ENCODE measurements at regions not wholly inside any gene's neighbourhood (a gene's known extent, or its start where the extent isn't known, plus 50 kb on each side); places are given as distances from the start of the nearest gene placed in this dataset.

- DNase-seq (ENCODE audit: low spot score): no peak
Measured at GRCh38 chr2:128791120-128791984, 472.7 kb upstream of the HS6ST1 start.

GRCh38 chr2:128791985-128792320, 473.3 kb upstream of the HS6ST1 start:
- no peak for DNase-seq (ENCODE audit: low spot score)

DNA sequence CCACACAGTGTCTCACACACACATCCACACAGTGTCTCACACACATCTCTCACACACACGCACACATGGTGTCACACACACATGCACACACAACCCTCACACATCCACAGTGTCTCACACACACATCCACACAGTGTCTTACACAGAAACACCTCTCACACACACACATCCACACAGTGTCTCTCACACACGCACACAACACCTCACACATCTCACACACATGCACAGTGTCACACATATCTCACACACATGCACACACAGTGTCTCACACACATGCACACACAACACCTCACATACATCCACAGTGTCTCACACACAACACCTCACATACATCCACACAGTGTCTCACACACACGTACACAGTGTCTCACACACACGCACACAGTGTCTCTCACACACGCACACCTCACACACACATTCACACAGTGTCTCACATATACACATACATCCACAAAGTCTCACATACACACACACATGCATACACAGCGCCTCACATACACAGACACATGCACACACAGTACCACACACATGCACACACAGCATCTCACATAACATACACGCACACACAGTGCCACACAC, 473.9 kb upstream of the HS6ST1 start:
- DNase-seq (ENCODE audit: low spot score): no peak

DNA sequence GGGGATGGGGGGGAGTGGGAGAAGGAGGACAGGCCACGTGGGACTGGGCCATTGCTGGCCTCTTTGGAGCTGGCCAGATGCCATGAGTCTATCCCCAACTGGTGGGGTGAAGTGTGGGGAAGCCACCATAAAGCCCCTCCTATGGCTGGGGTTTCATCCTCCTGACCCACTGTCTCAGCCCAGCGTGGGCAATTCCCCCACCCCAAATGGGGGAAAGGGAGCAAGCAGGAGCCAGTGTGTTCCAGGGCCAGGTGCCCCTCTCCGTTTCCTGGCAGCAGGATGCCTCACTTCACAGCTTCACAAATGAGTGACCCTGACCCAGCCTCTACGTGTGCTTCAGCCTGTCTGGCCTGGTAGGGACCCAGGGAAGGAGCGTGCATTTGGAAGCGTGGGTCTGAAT, 474.7 kb upstream of the HS6ST1 start:
- no peak for DNase-seq (ENCODE audit: low spot score)

GRCh38 chr2:128794285-128794684, 475.6 kb upstream of the HS6ST1 start:
- DNase-seq (ENCODE audit: low spot score): no peak

DNA sequence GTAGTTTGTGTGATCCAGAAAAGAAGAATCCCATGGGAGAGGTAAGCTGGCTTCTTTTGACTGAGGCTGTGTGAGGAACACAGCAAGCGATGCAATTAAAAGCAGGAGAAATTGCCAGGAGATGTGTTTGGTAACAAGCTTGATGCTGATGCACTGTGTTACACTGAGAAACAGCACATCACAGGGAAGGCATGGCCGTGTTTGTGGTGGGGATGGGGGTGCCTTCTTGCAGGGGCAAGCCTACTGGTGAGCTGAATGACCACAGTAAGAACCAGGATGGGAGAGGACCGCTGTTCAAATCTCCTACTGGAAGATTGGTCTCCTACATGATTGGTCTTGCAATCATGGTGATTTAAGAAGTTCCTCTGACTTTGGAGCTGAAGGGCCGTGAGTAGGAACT, 477.7 kb upstream of the HS6ST1 start:
- no peak for DNase-seq (ENCODE audit: low spot score)

DNA sequence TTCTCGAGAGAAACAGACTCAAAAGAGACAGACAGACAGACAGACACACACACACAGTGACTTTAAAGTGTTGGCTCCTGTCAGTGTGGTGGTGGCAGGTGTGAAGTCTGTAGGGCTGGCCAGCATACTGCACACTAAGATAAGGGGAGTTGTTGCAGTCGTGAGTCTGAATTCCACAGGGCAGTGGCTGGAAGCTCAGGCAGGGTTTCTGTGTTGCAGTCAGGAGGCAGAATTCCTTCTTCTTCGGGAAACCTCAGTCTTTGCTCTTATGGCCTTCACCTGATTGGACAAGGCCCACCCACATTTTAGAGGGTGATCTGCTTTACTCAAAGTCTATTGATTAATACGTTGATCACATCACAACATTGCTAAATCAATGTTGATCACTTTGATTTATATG, 478.4 kb upstream of the HS6ST1 start:
- no peak for DNase-seq (ENCODE audit: low spot score)

- no peak for DNase-seq (ENCODE audit: low spot score)
Measured at GRCh38 chr2:128797533-128797932, 478.9 kb upstream of the HS6ST1 start.

DNA sequence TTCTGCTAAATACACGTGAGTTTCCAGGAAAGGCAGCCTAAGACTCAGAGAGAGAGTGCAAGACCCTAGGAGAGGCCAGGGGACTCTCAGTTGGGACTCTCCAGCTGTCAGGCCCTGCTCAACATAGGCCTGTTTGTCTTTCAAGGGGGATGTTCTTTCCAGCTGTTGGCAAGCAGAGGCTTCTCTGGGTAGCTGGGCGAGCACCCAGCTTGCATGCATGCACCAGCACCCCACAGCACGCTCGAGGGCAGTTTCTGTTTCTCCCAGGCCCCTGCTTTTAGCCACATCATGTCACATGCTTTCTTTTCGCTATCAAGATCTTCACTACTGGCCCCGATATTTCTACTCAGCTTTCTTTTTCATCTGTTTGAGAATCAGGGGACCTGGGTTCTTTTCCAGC, 479.3 kb upstream of the HS6ST1 start:
- no peak for DNase-seq (ENCODE audit: low spot score)

- no peak for DNase-seq (ENCODE audit: low spot score)
Measured at GRCh38 chr2:128798502-128799283, 480.0 kb upstream of the HS6ST1 start.

DNA sequence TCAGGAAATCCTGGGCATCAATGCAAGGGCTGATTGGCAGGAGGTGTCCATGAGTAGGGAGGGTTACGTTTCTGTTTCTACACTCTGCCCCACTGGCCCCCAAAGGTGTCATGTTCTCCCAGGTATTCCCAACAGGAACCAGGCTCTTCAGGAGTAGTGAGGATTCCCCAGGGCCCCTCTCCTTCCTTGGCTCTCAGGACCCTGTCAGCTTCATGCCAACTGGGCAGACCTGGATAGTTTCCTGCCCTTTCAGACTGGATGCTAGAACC, 480.6 kb upstream of the HS6ST1 start:
- DNase-seq (ENCODE audit: low spot score): no peak

GRCh38 chr2:128799730-128800129, 481.1 kb upstream of the HS6ST1 start:
- no peak for DNase-seq (ENCODE audit: low spot score)

DNA sequence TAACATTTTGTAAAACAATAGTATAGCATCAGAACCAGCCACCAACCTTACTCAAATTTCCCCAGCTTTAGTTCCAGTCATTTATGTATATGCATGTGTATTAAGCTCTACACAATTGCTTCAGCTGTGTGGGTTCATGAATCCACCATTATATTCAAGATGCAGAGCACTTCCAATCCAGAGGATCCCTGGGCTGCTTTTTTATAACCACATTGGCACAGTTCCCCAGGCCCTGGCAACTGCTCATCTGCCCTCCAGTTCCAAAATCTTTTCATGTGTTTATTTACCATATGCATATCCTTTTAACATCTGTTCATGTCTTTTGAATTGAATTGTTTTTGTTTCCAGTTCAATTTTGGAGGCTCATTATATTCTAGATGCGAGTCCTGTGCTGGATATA, 482.9 kb upstream of the HS6ST1 start:
- DNase-seq (ENCODE audit: low spot score): no peak

GRCh38 chr2:128803222-128803621, 484.6 kb upstream of the HS6ST1 start:
- no peak for DNase-seq (ENCODE audit: low spot score)

DNA sequence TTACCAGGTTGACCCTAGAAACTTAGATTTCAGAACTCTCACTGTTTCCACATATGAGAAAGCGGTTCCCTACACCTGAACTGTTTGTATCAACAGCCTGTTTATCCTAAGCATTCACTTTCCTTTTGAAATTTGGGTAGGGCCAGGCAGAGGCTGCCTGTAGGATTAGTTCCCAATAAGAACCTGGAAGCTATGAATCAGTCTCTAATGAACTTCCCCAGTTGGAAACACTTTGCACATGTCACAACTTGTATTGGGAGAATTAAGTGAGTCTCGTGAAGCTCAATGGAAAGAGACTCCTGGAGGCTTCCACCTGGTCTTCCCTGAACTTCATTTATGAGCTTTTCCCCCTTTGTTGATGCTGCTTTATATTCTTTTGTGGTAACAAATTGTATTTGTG, 486.6 kb upstream of the HS6ST1 start:
- no peak for DNase-seq (ENCODE audit: low spot score)

DNA sequence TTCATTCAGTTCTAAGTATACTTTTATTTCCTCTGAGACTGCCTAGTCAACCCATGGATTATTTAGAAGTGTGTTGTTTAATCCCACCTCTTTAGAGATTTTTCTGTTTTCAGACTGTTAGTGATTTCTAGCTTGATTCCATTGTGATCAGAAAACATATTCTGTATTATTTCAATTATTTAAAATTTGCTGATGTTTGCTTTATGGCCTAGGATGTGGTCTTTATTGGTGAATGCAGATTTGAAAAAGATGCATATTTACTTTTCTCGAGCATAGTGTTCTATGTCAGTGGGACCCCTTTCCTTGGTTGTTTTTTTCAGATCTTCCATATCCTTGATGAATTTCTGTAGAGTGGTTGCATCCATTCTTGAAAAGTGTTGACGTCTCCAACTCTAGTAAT, 487.2 kb upstream of the HS6ST1 start:
- DNase-seq (ENCODE audit: low spot score): no peak

- no peak for DNase-seq (ENCODE audit: low spot score)
Measured at GRCh38 chr2:128807317-128807716, 488.6 kb upstream of the HS6ST1 start.

DNA sequence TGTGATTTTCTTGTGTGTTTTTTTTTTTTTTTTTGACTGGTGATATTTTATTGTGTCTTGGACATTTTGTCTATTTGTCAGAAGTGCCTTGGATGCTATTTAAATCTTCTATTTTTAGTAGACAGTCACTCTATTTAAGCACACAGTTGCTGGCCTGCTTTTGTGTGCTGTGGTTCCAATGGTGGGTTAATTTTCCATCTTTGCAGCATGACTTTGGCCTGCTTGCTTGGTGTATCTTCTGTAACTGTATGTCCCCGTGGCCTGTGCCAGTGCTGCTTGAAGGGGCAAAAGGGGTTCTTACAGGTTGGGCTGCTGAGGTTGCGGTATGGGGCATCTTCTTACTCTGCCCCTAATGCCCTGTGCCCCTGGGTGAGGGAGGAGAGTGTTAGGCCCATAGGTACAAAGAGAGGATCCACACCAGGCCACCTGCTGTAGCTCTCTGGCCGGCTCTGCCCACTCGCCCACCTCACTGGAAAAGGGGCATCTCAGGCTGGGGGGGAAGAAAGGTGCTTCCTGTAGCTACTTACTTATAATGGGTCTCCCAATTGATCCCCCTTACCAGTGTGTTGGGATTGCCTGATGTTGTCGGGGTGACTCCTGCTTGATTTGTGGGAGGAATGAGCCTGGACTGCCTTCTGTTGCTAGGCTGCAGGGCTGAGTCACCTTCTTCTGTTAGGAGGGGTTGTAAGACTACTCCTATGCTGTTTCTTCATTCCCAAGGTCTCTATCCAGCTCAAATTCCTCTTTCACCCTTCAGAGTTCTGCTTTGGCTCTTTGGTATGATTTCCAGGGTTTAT, 490.0 kb upstream of the HS6ST1 start:
- no peak for DNase-seq (ENCODE audit: low spot score)

GRCh38 chr2:128809259-128809636, 490.6 kb upstream of the HS6ST1 start:
- no peak for DNase-seq (ENCODE audit: low spot score)

DNA sequence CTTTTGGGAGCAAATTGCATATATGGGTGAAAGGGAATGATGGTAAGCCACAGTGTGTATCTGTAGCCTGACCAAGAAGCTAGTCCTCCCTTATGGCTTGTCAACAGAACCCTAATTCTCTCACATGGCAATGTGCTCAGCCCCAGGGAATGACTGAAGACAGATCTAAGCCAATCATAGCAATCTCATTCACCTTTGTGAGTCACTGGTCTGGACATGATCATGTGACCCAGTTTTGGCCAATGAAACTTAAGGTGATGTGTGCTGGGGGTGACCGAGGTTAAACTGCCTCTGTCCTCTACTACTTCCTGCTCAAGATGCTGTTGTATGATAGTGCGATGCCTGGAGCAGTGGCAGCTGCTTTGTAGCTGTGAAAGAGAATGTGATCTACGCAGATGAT, 491.2 kb upstream of the HS6ST1 start:
- no peak for DNase-seq (ENCODE audit: low spot score)

GRCh38 chr2:128812183-128812940, 493.7 kb upstream of the HS6ST1 start:
- DNase-seq (ENCODE audit: low spot score): no peak
